Right cardiac atrium (tissue), 5 donors: ENCODE measurements at regions not wholly inside any gene's neighbourhood (a gene's known extent, or its start where the extent isn't known, plus 50 kb on each side); places are given as distances from the start of the nearest gene placed in this dataset.

Source experiments
- ATAC-seq, 2 donors: fragments of 200-7000 bp; cut with Tn5 transposase; one replicate each; pipeline versions ENCODE4 v1.8.0 to v1.9.1; 2020; ENCODE audit warnings: moderate library complexity in 2 of 2, mild to moderate bottlenecking in 1 of 2
- DNase-seq, 3 donors: peaks; one replicate each; pipeline ENCODE4 v3.0.0-alpha.2; 2020
- H3K27ac ChIP-seq: one replicate; pipeline ENCODE4 v1.5.1; 2013; ENCODE audit warnings: mild to moderate bottlenecking, low read length, control low read depth, moderate library complexity
- H3K27me3 ChIP-seq: one replicate; pipeline ENCODE4 v1.6.1; 2013; ENCODE audit not compliant: control insufficient read depth, insufficient read depth
- H3K4me1 ChIP-seq: one replicate; pipeline ENCODE4 v1.6.1; 2013; ENCODE audit warnings: low read length; ENCODE audit not compliant: control insufficient read depth, insufficient read depth
- H3K4me3 ChIP-seq: one replicate; pipeline ENCODE4 v1.5.1; 2013; ENCODE audit warnings: low read length, control low read depth
- H3K9me3 ChIP-seq: one replicate; pipeline ENCODE4 v1.6.1; 2013; ENCODE audit warnings: low read length; ENCODE audit not compliant: control insufficient read depth
- WGBS: extraction: QIAGEN DNeasy Blood & Tissue Kit; methylation state at CpG from one replicate; pipeline ENCODE4 v1.1.7; 2013; 5-methylcytosine and 5-hydroxymethylcytosine counted together
- intact Hi-C, 4 donors: fragments of 100-400 bp; cut with DNase I; formaldehyde crosslinking; loops; one replicate each; pipeline versions ENCODE4 v1.11.0 to v1.14.0; 2022 to 2023
- donor health status: healthy with polysubstance abuse.
- donor health status: DM: no; HTN: yes; CAD: no.
- donor health status: DM: no; HTN: no; CAD: no.
- donor health status: DM: no; HTN: yes; CAD: no; lungs with severe emphysema.
- donor health status: DM: yes; HTN: yes; CAD: no.

GRCh38 chr15:58286523-58286922 is 145.3 kb upstream of the LIPC start:
- no peak for ATAC-seq
- intact Hi-C loops: no loop called here
- Histone ChIP-seq H3K27me3 (no peaks in the 10 kb centered on the region), H3K4me3 (no peak overlapping the region), H3K9me3 (no peaks in the 10 kb centered on the region), H3K4me1 (peaks cover 5% of the 10 kb centered on the region), H3K27ac (no peak overlapping the region)
- no peak for DNase-seq
- 77% methylated on average over 4 of the region's 4 CpGs for WGBS

- no peaks in the 10 kb centered on the region for H3K27me3 ChIP-seq
- no peak for ATAC-seq
- WGBS: 97% methylated on average over 2 of the region's 2 CpGs
- DNase-seq: no peak
- no peak overlapping the region for H3K27ac ChIP-seq
- H3K4me1 ChIP-seq: no peaks in the 10 kb centered on the region
- peaks cover 3% of the 10 kb centered on the region for H3K9me3 ChIP-seq
- intact Hi-C loops: no loop called here
- no peak overlapping the region for H3K4me3 ChIP-seq
Measured at GRCh38 chr15:58287891-58288290, 143.9 kb upstream of the LIPC start.

GRCh38 chr15:58288592-58288991 is 143.2 kb upstream of the LIPC start:
- WGBS: 88% methylated on average over 3 of the region's 3 CpGs
- intact Hi-C loops: no loop called here

GRCh38 chr15:58291848-58292247 is 139.9 kb upstream of the LIPC start:
- H3K4me3 ChIP-seq: no peak overlapping the region
- no peak overlapping the region for H3K27ac ChIP-seq
- H3K9me3 ChIP-seq: peaks cover 3% of the 10 kb centered on the region
- intact Hi-C loops: no loop called here
- ATAC-seq (no peak), DNase-seq (no peak)
- no peaks in the 10 kb centered on the region for H3K27me3 ChIP-seq
- no peaks in the 10 kb centered on the region for H3K4me1 ChIP-seq

More at GRCh38 chr15:58288592-58288991, 143.2 kb upstream of the LIPC start:
- no peaks in the 10 kb centered on the region for H3K27me3 ChIP-seq
- H3K27ac ChIP-seq: no peak overlapping the region
- ATAC-seq (no peak), DNase-seq (no peak)
- H3K4me1 ChIP-seq: no peaks in the 10 kb centered on the region
- no peak overlapping the region for H3K4me3 ChIP-seq
- peaks cover 3% of the 10 kb centered on the region for H3K9me3 ChIP-seq

- Histone ChIP-seq H3K4me1 (no peaks in the 10 kb centered on the region), H3K27ac (no peak overlapping the region), H3K4me3 (no peak overlapping the region), H3K27me3 (no peaks in the 10 kb centered on the region), H3K9me3 (peaks cover 3% of the 10 kb centered on the region)
- intact Hi-C loops: no loop called here
- 91% methylated on average over 3 of the region's 3 CpGs for WGBS
- ATAC-seq (no peak), DNase-seq (no peak)
Measured at GRCh38 chr15:58292751-58293175, 139.0 kb upstream of the LIPC start.

- Histone ChIP-seq H3K27ac (no peak overlapping the region), H3K9me3 (peaks cover 3% of the 10 kb centered on the region), H3K4me1 (no peaks in the 10 kb centered on the region), H3K4me3 (no peak overlapping the region), H3K27me3 (no peaks in the 10 kb centered on the region)
- DNase-seq: no peak
- ATAC-seq: no peak
- WGBS: 85% methylated on average over 8 of the region's 8 CpGs
- intact Hi-C loops: no loop called here
Measured at GRCh38 chr15:58293622-58294550, 137.9 kb upstream of the LIPC start.

GRCh38 chr15:58294681-58295254 is 137.0 kb upstream of the LIPC start:
- intact Hi-C loops: no loop called here
- Histone ChIP-seq H3K9me3 (peaks cover 3% of the 10 kb centered on the region), H3K27me3 (no peaks in the 10 kb centered on the region), H3K27ac (no peak overlapping the region), H3K4me3 (no peak overlapping the region), H3K4me1 (no peaks in the 10 kb centered on the region)
- DNase-seq (no peak), ATAC-seq (no peak)
- WGBS: 75% methylated on average over 2 of the region's 2 CpGs

- H3K27ac ChIP-seq: no peak overlapping the region
- intact Hi-C loops: no loop called here
- no peaks in the 10 kb centered on the region for H3K4me1 ChIP-seq
- ATAC-seq (no peak), DNase-seq (no peak)
- H3K27me3 ChIP-seq: no peaks in the 10 kb centered on the region
- WGBS: 73% methylated on average over 7 of the region's 7 CpGs
- no peak overlapping the region for H3K4me3 ChIP-seq
- H3K9me3 ChIP-seq: peaks cover 3% of the 10 kb centered on the region
Measured at GRCh38 chr15:58295637-58296215, 136.1 kb upstream of the LIPC start.

- Histone ChIP-seq H3K9me3 (peaks cover 3% of the 10 kb centered on the region), H3K4me3 (no peak overlapping the region), H3K4me1 (no peaks in the 10 kb centered on the region), H3K27ac (no peak overlapping the region), H3K27me3 (no peaks in the 10 kb centered on the region)
- ATAC-seq (no peak), DNase-seq (no peak)
- intact Hi-C loops: no loop called here
- WGBS: 42% methylated on average over 2 of the region's 2 CpGs
Measured at GRCh38 chr15:58296276-58296675, 135.5 kb upstream of the LIPC start.

- no peaks in the 10 kb centered on the region for H3K4me1 ChIP-seq
- H3K27me3 ChIP-seq: no peaks in the 10 kb centered on the region
- WGBS: 91% methylated on average over 1 of the region's 1 CpG
- DNase-seq (no peak), ATAC-seq (no peak)
- no peak overlapping the region for H3K4me3 ChIP-seq
- peaks cover 2% of the 10 kb centered on the region for H3K9me3 ChIP-seq
- no peak overlapping the region for H3K27ac ChIP-seq
- intact Hi-C loops: no loop called here
Measured at GRCh38 chr15:58297639-58298038, 134.2 kb upstream of the LIPC start.
